Fibroblast of upper back skin (primary cell): ENCODE measurements at regions not wholly inside any gene's neighbourhood (a gene's known extent, or its start where the extent isn't known, plus 50 kb on each side); places are given as distances from the start of the nearest gene placed in this dataset.
"Not testable (repeated sequence)": the region's sequence is repeated elsewhere in the genome, so short reads cannot be mapped to it uniquely, and the experiment has no call there.

Source experiments
- DNase-seq: peaks from one replicate; pipeline ENCODE4 v3.0.0-alpha.2; 2013

- peak; percentile 85 for DNase-seq
These were observed 65.6 kb downstream of the IFI44 start for GRCh38 chr1:78715181-78715661.

- peak; percentile 85 for DNase-seq
These were observed 66.6 kb downstream of the IFI44 start for GRCh38 chr1:78716186-78716585.

GRCh38 chr1:78718566-78718965 is 68.9 kb downstream of the IFI44 start:
- peak; percentile 40 for DNase-seq

GRCh38 chr1:78721136-78721535 is 71.5 kb downstream of the IFI44 start:
- no peak for DNase-seq

- DNase-seq = no peak
These were observed 72.5 kb downstream of the IFI44 start for GRCh38 chr1:78722105-78722504.

- peak; percentile 75 for DNase-seq
These were observed 72.9 kb downstream of the IFI44 start for GRCh38 chr1:78722521-78722920.

GRCh38 chr1:78722947-78723346 is 73.3 kb downstream of the IFI44 start:
- DNase-seq = peak; percentile 94

- peak; percentile 30 for DNase-seq
These were observed 77.1 kb downstream of the IFI44 start for GRCh38 chr1:78726686-78727085.

- no peak for DNase-seq
These were observed 78.7 kb downstream of the IFI44 start for GRCh38 chr1:78728359-78728758.

GRCh38 chr1:78730054-78730453 is 80.4 kb downstream of the IFI44 start:
- DNase-seq = no peak

- no peak for DNase-seq
These were observed 82.0 kb downstream of the IFI44 start for GRCh38 chr1:78731674-78732073.

- no peak for DNase-seq
These were observed 87.6 kb downstream of the IFI44 start for GRCh38 chr1:78737241-78737640.

- peak; percentile 74 for DNase-seq
These were observed 94.0 kb downstream of the IFI44 start for GRCh38 chr1:78743626-78744025.

GRCh38 chr1:78745111-78745510 is 95.5 kb downstream of the IFI44 start:
- DNase-seq = no peak

GRCh38 chr1:78753679-78754078 is 104.0 kb downstream of the IFI44 start:
- DNase-seq = not testable (repeated sequence)

- DNase-seq = peak; percentile 9
These were observed 106.4 kb downstream of the IFI44 start for GRCh38 chr1:78755986-78756385.

- no peak for DNase-seq
These were observed 108.9 kb downstream of the IFI44 start for GRCh38 chr1:78758506-78758905.

- peak; percentile 51 for DNase-seq
These were observed 110.2 kb downstream of the IFI44 start for GRCh38 chr1:78759881-78760280.

GRCh38 chr1:78760858-78761257 is 111.2 kb downstream of the IFI44 start:
- peak; percentile 55 for DNase-seq

GRCh38 chr1:78762113-78762512 is 112.5 kb downstream of the IFI44 start:
- DNase-seq = no peak

GRCh38 chr1:78765489-78765888 is 115.9 kb downstream of the IFI44 start:
- no peak for DNase-seq

- DNase-seq = peak; percentile 66
These were observed 130.2 kb downstream of the IFI44 start for GRCh38 chr1:78779831-78780230.

- DNase-seq = peak; percentile 70
These were observed 137.9 kb downstream of the IFI44 start for GRCh38 chr1:78787544-78787943.

GRCh38 chr1:78790174-78790573 is 140.5 kb downstream of the IFI44 start:
- no peak for DNase-seq

GRCh38 chr1:78792756-78793155 is 143.1 kb downstream of the IFI44 start:
- DNase-seq = peak; percentile 65
